Kidney epithelial cell (primary cell): ENCODE measurements at regions not wholly inside any gene's neighbourhood (a gene's known extent, or its start where the extent isn't known, plus 50 kb on each side); places are given as distances from the start of the nearest gene placed in this dataset.
A peak's percentile ranks its signal among the peaks of the same experiment; 100 is the strongest.

Experiments
- DNase-seq: peaks from one replicate; pipeline ENCODE4 v3.0.0-alpha.2; 2010; ENCODE audit warnings: low read depth
- H3K27me3 ChIP-seq: 2 replicates; pipeline ENCODE4 v1.6.0; 2011; ENCODE audit warnings: low read length; ENCODE audit not compliant: control insufficient read depth, insufficient read depth
- H3K36me3 ChIP-seq: 2 replicates; pipeline ENCODE4 v1.5.1; 2011; ENCODE audit warnings: low read length; ENCODE audit not compliant: control insufficient read depth, insufficient read depth
- H3K4me3 ChIP-seq: 2 replicates; pipeline ENCODE4 v1.5.1; 2011; ENCODE audit warnings: low read depth, mild to moderate bottlenecking, control low read depth, low read length
- TF ChIP-seq, protein P1 (sequence below): IDR thresholded peaks from 2 replicates; pipeline ENCODE4 v1.5.1; 2011; ENCODE audit warnings: mild to moderate bottlenecking, moderate library complexity, low read length, control low read depth, inconsistent platforms; ENCODE audit not compliant: insufficient read depth, poor library complexity, severe bottlenecking

DNA sequence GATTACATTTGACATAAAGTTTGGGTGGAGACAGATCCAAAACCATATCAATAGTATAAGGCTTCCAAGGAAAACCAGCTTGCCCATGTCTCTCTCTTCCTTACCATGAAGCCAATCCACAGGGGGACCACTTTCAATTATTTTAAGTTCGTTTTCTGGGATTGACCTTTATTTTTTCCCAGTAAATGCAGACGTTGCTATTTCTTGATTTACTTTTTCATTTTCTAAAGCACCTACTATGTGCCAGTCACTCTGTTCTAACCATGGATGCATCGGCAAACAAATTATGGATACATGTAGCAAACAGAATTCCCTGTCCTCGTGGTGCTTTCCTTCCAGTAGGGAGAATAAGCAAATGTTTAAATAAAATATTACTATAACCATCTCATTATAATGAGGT, 65.8 kb upstream of the KCNA1 start:
- H3K36me3 ChIP-seq: no peaks in the 10 kb centered on the region
- H3K27me3 ChIP-seq: no peaks in the 10 kb centered on the region
- no peak overlapping the region for H3K4me3 ChIP-seq
- DNase-seq: no peak
- TF ChIP-seq, protein P1, sequence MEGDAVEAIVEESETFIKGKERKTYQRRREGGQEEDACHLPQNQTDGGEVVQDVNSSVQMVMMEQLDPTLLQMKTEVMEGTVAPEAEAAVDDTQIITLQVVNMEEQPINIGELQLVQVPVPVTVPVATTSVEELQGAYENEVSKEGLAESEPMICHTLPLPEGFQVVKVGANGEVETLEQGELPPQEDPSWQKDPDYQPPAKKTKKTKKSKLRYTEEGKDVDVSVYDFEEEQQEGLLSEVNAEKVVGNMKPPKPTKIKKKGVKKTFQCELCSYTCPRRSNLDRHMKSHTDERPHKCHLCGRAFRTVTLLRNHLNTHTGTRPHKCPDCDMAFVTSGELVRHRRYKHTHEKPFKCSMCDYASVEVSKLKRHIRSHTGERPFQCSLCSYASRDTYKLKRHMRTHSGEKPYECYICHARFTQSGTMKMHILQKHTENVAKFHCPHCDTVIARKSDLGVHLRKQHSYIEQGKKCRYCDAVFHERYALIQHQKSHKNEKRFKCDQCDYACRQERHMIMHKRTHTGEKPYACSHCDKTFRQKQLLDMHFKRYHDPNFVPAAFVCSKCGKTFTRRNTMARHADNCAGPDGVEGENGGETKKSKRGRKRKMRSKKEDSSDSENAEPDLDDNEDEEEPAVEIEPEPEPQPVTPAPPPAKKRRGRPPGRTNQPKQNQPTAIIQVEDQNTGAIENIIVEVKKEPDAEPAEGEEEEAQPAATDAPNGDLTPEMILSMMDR: no peak

DNA sequence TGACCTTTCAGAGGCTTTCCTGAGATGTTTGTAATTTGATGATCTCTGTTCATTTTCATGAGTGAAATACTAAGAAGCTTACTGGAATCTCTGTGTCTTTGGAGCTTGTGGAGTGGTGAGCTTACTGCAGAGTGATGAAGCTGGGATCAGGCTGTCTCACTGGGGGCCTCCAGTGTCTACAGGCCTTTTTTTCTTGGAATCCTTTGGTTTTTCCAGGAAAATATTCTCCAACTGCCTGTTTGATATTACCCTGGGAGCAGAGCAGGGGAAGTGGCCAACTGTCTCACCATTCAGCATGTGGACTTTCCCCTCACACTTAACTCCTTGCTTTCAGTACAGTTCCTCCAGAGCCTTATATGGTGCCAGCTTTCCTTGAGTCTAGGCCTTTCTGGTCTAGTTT, 62.0 kb upstream of the KCNA1 start:
- Histone ChIP-seq H3K36me3 (no peaks in the 10 kb centered on the region), H3K4me3 (no peak overlapping the region), H3K27me3 (no peaks in the 10 kb centered on the region)
- DNase-seq: no peak
- TF ChIP-seq, protein P1: no peak

DNA sequence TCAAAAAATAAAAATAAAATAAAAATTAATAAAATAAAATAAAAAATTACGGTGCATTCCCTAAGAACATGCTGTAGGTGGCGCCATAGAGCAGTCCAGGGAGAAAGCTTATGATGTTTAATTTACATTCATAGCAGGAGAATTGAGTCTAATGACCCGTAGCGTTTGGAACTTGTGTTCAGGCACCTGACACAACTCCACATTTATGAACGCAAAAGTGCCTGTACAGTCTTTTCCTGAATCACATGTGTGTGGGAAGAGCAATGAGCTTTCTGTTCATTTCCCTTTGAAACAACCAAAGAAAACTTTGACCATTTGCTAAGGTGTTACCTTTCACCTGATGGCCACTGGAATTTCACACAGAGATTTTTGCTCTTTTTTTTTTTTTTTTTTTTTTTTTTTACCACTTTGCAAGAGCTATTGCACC, 60.6 kb upstream of the KCNA1 start:
- Histone ChIP-seq H3K4me3 (no peak overlapping the region), H3K27me3 (no peaks in the 10 kb centered on the region), H3K36me3 (no peaks in the 10 kb centered on the region)
- DNase-seq: no peak
- TF ChIP-seq, protein P1: peak; percentile 94

DNA sequence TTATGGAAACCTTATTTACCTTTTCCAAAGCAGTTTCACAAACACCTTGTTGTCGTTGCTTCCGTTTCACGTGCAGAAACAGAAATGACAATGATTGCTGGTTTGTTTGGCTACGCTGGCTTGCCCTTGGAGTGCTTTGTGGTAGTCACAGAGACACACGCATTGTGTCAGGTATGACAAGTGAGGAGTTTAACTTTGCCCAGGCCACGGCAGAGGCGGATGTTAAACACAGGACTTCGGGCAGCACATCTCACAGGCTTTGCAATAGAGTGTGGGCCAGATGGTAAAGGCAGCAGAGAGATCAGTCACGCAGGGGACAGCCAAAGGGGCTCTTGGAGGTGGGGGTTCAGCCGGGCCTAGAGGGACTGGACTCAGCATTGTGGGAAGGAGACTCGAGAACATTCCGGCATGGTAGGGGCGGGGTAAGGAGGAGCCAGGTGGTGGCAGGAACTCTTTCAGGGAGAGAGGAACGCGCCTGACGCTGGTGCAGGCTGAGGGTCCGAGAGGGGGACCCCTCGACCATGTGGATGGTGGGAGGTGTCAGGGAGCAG, 59.8 kb upstream of the KCNA1 start:
- TF ChIP-seq, protein P1: no peak
- no peaks in the 10 kb centered on the region for H3K36me3 ChIP-seq
- no peak overlapping the region for H3K4me3 ChIP-seq
- no peak for DNase-seq
- no peaks in the 10 kb centered on the region for H3K27me3 ChIP-seq

DNA sequence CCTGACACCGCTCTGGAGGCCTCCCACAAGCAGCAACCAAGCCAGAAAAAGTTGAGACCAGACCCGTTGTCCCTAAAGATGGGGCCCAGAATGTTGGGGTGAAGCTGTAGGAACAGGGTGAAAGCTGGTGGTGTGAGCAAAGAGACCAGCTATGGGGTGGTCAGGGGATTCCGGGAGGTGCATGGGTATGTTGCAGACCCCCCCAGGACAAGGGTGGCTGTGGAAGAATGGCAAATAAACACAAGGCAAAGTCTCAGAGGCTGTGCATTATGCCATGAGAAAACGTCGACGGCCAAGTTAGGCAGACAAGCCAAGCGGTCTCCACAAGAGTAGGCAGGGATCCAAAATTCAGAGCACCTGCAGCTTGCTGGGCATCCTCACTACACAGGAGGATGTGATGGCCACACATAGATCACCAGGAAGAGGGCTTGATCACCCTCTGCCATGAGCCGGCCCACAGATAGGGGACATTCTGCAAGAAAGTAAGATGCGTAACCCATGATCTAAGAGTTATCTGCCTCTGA, 58.8 kb upstream of the KCNA1 start:
- peaks cover 2% of the 10 kb centered on the region for H3K27me3 ChIP-seq
- TF ChIP-seq, protein P1: no peak
- no peak for DNase-seq
- H3K36me3 ChIP-seq: no peaks in the 10 kb centered on the region
- no peak overlapping the region for H3K4me3 ChIP-seq

DNA sequence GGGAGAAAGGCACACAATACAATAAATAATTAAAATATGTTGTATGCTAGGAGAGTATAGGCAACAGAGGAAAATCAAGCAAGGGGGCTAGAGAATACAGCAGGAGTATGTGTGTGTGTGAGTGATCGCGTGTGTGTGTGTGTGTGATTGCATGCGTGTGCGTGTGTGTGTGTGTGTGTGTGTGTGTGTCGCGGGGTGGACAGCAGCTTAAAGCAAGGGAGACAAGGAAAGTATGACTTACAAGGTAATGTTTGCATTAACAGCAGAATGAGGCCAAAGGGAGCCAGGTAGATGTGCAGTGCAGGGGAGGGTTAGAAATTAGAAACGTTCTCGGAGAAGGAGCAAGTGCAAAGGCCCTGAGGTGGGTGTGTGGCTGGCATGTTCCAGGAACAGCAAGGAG, 57.4 kb upstream of the KCNA1 start:
- H3K27me3 ChIP-seq: peaks cover 3% of the 10 kb centered on the region
- DNase-seq: no peak
- H3K36me3 ChIP-seq: no peaks in the 10 kb centered on the region
- H3K4me3 ChIP-seq: no peak overlapping the region
- TF ChIP-seq, protein P1: no peak
